H9 (cell line): ENCODE measurements at regions not wholly inside any gene's neighbourhood (a gene's known extent, or its start where the extent isn't known, plus 50 kb on each side); places are given as distances from the start of the nearest gene placed in this dataset.

ENCODE experiments used
- DNase-seq: peaks from one replicate; pipeline ENCODE4 v3.0.0-alpha.2; 2017
- H2AFZ ChIP-seq: one replicate; pipeline ENCODE4 v1.6.1; 2013; ENCODE audit warnings: mild to moderate bottlenecking, low read length, control low read depth, moderate library complexity
- H2AK5ac ChIP-seq: 2 replicates; pipeline ENCODE4 v1.6.1; 2013; ENCODE audit warnings: low read length, control low read depth, mixed read lengths; ENCODE audit not compliant: insufficient read length
- H2BK120ac ChIP-seq: one replicate; pipeline ENCODE4 v1.6.1; 2013; ENCODE audit warnings: low read depth, mild to moderate bottlenecking, low read length, control low read depth, inconsistent platforms; ENCODE audit not compliant: poor library complexity, severe bottlenecking
- H2BK12ac ChIP-seq: 2 replicates; pipeline ENCODE4 v1.6.1; 2013; ENCODE audit warnings: low read length, control low read depth, mixed read lengths, low read depth; ENCODE audit not compliant: insufficient read length
- H2BK15ac ChIP-seq: 2 replicates; pipeline ENCODE4 v1.6.1; 2013; ENCODE audit warnings: low read depth, low read length, control low read depth
- H2BK20ac ChIP-seq: one replicate; pipeline ENCODE4 v1.6.1; 2013; ENCODE audit warnings: low read depth, mild to moderate bottlenecking, low read length, control low read depth, inconsistent platforms; ENCODE audit not compliant: poor library complexity, severe bottlenecking
- H2BK5ac ChIP-seq: 2 replicates; pipeline ENCODE4 v1.6.1; 2013; ENCODE audit warnings: low read length, control low read depth, mixed read lengths; ENCODE audit not compliant: insufficient read length
- H3K14ac ChIP-seq: 2 replicates; pipeline ENCODE4 v1.6.1; 2013; ENCODE audit warnings: low read length, control low read depth; ENCODE audit not compliant: insufficient read depth
- H3K18ac ChIP-seq: 2 replicates; pipeline ENCODE4 v1.6.1; 2013; ENCODE audit warnings: low read depth, mild to moderate bottlenecking, mixed read lengths, low read length, control low read depth; ENCODE audit not compliant: insufficient read length
- H3K23ac ChIP-seq: 2 replicates; pipeline ENCODE4 v1.6.1; 2013; ENCODE audit warnings: low read length, control low read depth, mixed read lengths, low read depth; ENCODE audit not compliant: insufficient read length
- H3K23me2 ChIP-seq: 2 replicates; pipeline ENCODE4 v1.6.1; 2013; ENCODE audit warnings: low read depth, mild to moderate bottlenecking, mixed read lengths, low read length, control low read depth; ENCODE audit not compliant: insufficient read length, poor library complexity, severe bottlenecking
- H3K27ac ChIP-seq: 2 replicates; pipeline ENCODE4 v1.5.1; 2013; ENCODE audit warnings: low read length, control low read depth, mixed read lengths, low read depth; ENCODE audit not compliant: insufficient read length
- H3K27me3 ChIP-seq: 2 replicates; pipeline ENCODE4 v1.6.1; 2013; ENCODE audit warnings: low read length, control low read depth, inconsistent platforms; ENCODE audit not compliant: insufficient read depth
- H3K4ac ChIP-seq: 2 replicates; pipeline ENCODE4 v1.6.1; 2013; ENCODE audit warnings: low read depth, mild to moderate bottlenecking, control low read depth, inconsistent platforms, low read length, moderate library complexity
- H3K4me1 ChIP-seq: 2 replicates; pipeline ENCODE4 v1.6.1; 2013; ENCODE audit warnings: low read length, control low read depth, inconsistent platforms; ENCODE audit not compliant: insufficient read depth
- H3K4me2 ChIP-seq: 2 replicates; pipeline ENCODE4 v1.6.1; 2013; ENCODE audit warnings: low read length, control low read depth, mixed read lengths; ENCODE audit not compliant: insufficient read length, insufficient read depth
- H3K56ac ChIP-seq: 2 replicates; pipeline ENCODE4 v1.6.1; 2013; ENCODE audit warnings: low read depth, mild to moderate bottlenecking, mixed read lengths, low read length, control low read depth; ENCODE audit not compliant: insufficient read length
- H3K79me1 ChIP-seq: 2 replicates; pipeline ENCODE4 v1.6.1; 2013; ENCODE audit warnings: low read depth, mild to moderate bottlenecking, moderate library complexity, low read length, control low read depth, inconsistent platforms; ENCODE audit not compliant: insufficient read depth, poor library complexity, severe bottlenecking
- H3K79me2 ChIP-seq: 2 replicates; pipeline ENCODE4 v1.6.1; 2013; ENCODE audit warnings: low read length, control low read depth, inconsistent platforms; ENCODE audit not compliant: insufficient read depth
- H3K9ac ChIP-seq: 2 replicates; pipeline ENCODE4 v1.6.1; 2013; ENCODE audit warnings: low read length, control low read depth, mixed read lengths; ENCODE audit not compliant: insufficient read length; ENCODE audit errors: extremely low read depth
- H3K9me3 ChIP-seq: one replicate; pipeline ENCODE4 v1.6.1; 2013; ENCODE audit warnings: low read depth, low read length, inconsistent platforms; ENCODE audit not compliant: control insufficient read depth
- H3T11ph ChIP-seq: one replicate; pipeline ENCODE4 v1.6.1; 2013; ENCODE audit warnings: mild to moderate bottlenecking, low read length, control low read depth, inconsistent platforms
- H4K20me1 ChIP-seq: one replicate; pipeline ENCODE4 v1.6.1; 2013; ENCODE audit not compliant: control insufficient read depth, insufficient read length, insufficient read depth
- H4K5ac ChIP-seq: 2 replicates; pipeline ENCODE4 v1.6.1; 2013; ENCODE audit warnings: low read depth, mild to moderate bottlenecking, mixed read lengths, low read length, control low read depth; ENCODE audit not compliant: insufficient read length
- H4K8ac ChIP-seq: replicated peaks from 2 replicates; pipeline ENCODE4 v1.6.1; 2013; ENCODE audit warnings: low read length, control low read depth, mixed read lengths, low read depth; ENCODE audit not compliant: insufficient read length
- H4K91ac ChIP-seq: 2 replicates; pipeline ENCODE4 v1.6.1; 2013; ENCODE audit warnings: low read depth, mild to moderate bottlenecking, moderate library complexity, mixed read lengths, low read length, control low read depth; ENCODE audit not compliant: insufficient read length
- H3K27ac Mint-ChIP-seq, 3 experiments: 2 replicates in 2 of 3; 3 replicates in 1 of 3; pipeline ENCODE4 v1.8.0; 2020 to 2021; ENCODE audit warnings: mixed read lengths in 3 of 3, mild to moderate bottlenecking in 1 of 3, moderate library complexity in 1 of 3
- H3K27me3 Mint-ChIP-seq: 2 replicates; pipeline ENCODE4 v1.8.0; 2021; ENCODE audit warnings: low read depth, mild to moderate bottlenecking, moderate library complexity, mixed read lengths
- H3K36me3 Mint-ChIP-seq, 3 experiments: 2 replicates in 2 of 3; 3 replicates in 1 of 3; pipeline ENCODE4 v1.8.0; 2020 to 2021; ENCODE audit warnings: low read depth in 3 of 3, mixed read lengths in 3 of 3; ENCODE audit not compliant: insufficient read depth in 1 of 3
- H3K4me1 Mint-ChIP-seq, 2 experiments: 2 replicates each; pipeline ENCODE4 v1.8.0; 2020; ENCODE audit warnings: mixed read lengths in 2 of 2
- H3K4me3 Mint-ChIP-seq, 2 experiments: 2 replicates in 1 of 2; 3 replicates in 1 of 2; pipeline ENCODE4 v1.8.0; 2020 to 2021; ENCODE audit warnings: mild to moderate bottlenecking in 2 of 2, mixed read lengths in 2 of 2, moderate library complexity in 1 of 2
- H3K9me3 Mint-ChIP-seq, 2 experiments: 2 replicates in 1 of 2; 3 replicates in 1 of 2; pipeline ENCODE4 v1.8.0; 2020; ENCODE audit warnings: mild to moderate bottlenecking in 2 of 2, mixed read lengths in 2 of 2, moderate library complexity in 1 of 2
- CTCF ChIP-seq: fragments of 200-600 bp; sonication (generic); conservative IDR thresholded peaks from 3 replicates; pipeline ENCODE4 v1.8.0; 2021; ENCODE audit warnings: antibody characterized with exemption, mild to moderate bottlenecking
- WGBS: extraction: QIAGEN DNeasy Blood & Tissue Kit; methylation state at CpG from one replicate; pipeline ENCODE4 v1.1.7; 2013; ENCODE audit warnings: missing lambda C conversion rate, low lambda C conversion rate, mixed read lengths; ENCODE audit not compliant: insufficient read length; ENCODE audit errors: extremely low coverage; 5-methylcytosine and 5-hydroxymethylcytosine counted together

DNA sequence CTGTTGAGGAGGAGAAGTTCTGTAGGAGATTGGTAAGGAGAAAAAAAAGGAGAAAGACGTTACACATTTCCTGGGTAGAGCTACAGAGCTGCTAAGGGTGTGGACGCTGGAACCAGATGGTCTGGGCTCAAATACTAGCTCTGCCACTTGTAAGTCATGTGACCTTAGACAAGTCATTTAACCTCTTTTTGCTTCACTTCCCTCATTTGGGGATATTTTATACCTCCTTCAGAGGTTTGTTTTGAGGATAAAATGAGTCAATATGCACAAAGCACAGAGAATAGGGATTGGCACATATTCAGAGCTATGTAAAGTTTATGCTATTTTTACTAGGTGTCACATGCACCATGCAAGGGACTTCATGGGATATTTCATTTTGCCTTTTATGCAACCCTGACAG, 708.8 kb downstream of the DHX35 start:
- no peak overlapping the region for H3K23ac ChIP-seq
- H2AFZ ChIP-seq, result no peak overlapping the region
- no peaks in the 10 kb centered on the region for H3K79me2 ChIP-seq
- H3K9me3 ChIP-seq, result no peaks in the 10 kb centered on the region
- no peaks in the 10 kb centered on the region for H3K23me2 ChIP-seq
- no peaks in the 10 kb centered on the region; the same call in 1 of the 2 replicates for H3K4me1 ChIP-seq
- H3K4ac ChIP-seq, result no peak overlapping the region
- Mint-ChIP-seq H3K27me3 (no peaks in the 10 kb centered on the region), H3K9me3 (no peaks in the 10 kb centered on the region), H3K27ac (no peak overlapping the region; a peak in 1 of 7 replicates), H3K4me3 (no peak overlapping the region), H3K36me3 (no peaks in the 10 kb centered on the region; a peak in 1 of 7 replicates), H3K4me1 (peaks cover 4 to 5% of the 10 kb centered on the region in 2 experiments; a peak in 3 of 4 replicates)
- no peak overlapping the region for H3K9ac ChIP-seq
- no peak overlapping the region for H2BK12ac ChIP-seq
- no peak overlapping the region for H3T11ph ChIP-seq
- TF ChIP-seq CTCF, result no peak
- H3K14ac ChIP-seq, result no peak overlapping the region
- no peak overlapping the region for H4K5ac ChIP-seq
- no peak overlapping the region for H2BK15ac ChIP-seq
- H2BK120ac ChIP-seq, result no peak overlapping the region
- H4K91ac ChIP-seq, result no peak overlapping the region
- H4K8ac ChIP-seq, result no peak overlapping the region
- no peak overlapping the region for H3K18ac ChIP-seq
- no peak overlapping the region for H3K4me2 ChIP-seq
- no peak for DNase-seq
- no CpG with 5 or more reads among the region's 2 CpGs for WGBS
- H2BK20ac ChIP-seq, result no peak overlapping the region
- H2AK5ac ChIP-seq, result no peak overlapping the region
- H3K79me1 ChIP-seq, result no peaks in the 10 kb centered on the region
- H2BK5ac ChIP-seq, result no peak overlapping the region
- H4K20me1 ChIP-seq, result no peaks in the 10 kb centered on the region
- no peak overlapping the region for H3K56ac ChIP-seq
- no peak overlapping the region for H3K27ac ChIP-seq
- no peaks in the 10 kb centered on the region for H3K27me3 ChIP-seq
